Hippocampal formation (tissue), 2 donors: ENCODE measurements at regions not wholly inside any gene's neighbourhood (a gene's known extent, or its start where the extent isn't known, plus 50 kb on each side); places are given as distances from the start of the nearest gene placed in this dataset.

Source experiments
- DNase-seq, 2 donors: peaks; one replicate each; lab custom pipeline; 2025; lab: John Stamatoyannopoulos, UW

DNA sequence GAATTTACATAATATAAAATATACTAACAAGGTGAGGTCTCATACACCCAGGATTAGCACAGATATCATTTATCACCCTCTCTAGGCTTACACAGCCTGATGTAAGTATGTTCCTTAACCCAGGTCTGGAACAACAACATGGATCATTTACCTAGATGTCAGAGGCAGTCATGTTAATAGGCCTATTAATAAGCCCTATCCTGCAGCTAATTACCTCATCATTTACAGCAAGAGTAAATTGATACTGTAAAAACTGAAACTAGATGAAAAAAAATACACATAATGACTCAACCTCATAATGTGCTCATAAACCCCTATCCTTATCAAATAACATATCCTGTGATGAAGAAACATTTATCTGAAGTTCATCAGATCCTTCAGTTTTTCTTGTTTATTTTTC, 334.3 kb upstream of the MANEA start:
- DNase-seq = no peak

DNA sequence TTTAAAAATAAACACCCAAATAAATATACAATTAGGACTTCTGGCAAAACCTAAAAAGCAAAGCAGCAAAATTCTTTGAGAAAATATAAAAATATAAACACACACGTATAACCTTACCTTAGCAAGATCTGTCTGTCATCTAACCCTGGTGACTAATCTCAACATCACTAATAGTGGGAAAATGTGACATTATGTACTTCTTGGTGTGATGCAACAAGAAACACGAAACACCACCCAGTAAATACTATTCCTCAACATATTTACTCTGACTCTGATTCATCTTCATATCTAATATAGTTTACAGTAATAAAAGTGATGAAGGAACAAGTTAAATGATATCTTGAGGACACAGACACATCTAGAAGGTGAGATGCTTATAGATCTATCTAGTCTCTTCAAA, 332.6 kb upstream of the MANEA start:
- DNase-seq = no peak

DNA sequence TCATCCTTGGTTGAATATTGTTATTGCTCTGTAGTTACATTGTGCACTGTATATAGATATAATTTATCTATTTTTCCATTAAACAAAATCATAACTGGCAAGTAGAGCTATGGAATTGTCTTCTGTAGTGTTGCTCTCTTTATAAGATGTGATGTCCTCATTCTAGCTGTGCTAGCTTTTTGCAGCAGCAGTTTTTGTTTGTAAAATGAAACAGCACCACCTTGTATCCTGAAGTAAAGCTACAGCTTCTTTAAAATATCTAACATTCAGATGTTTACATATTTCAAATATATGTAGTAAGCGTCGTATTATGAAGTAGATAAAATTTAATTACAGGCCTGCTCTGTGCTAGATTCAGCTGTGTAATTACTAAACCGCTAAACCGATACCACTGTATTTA, 328.8 kb upstream of the MANEA start:
- DNase-seq = no peak

DNA sequence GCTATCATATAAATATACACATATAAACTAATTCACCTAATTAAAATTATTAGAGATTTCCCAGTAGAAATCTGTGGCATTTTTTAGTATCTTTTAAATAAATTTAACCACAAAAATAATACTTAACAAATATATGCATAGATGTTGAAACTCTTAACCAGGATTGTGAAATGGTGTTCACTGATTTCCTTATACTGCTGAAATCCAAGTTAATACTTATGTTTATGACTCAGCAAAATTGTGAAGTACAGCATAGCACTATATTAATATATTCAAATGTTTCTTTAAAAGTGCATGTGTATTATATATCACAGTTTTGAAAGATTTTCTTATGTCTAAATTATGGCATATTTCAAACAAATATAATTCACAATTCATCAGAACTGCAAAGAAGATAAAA, 328.2 kb upstream of the MANEA start:
- DNase-seq = no peak

DNA sequence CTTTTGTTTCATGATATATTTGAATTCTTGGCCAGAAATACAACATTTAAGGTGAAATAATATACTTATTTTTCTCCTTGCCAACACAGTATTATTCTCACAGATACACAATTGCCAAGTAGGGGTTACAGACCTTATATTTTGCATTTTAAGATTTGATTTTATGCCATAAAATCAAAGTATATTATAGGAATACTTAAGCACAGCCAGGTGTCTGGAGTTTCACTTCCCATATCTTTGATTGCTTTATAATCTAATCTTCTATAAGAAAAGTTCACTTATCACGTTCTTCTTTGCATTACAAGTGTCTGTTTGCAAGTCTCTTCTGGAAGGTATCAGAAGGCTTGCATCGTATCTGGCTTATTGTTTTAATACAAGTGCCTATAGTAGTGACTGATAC, 327.7 kb upstream of the MANEA start:
- DNase-seq = no peak

DNA sequence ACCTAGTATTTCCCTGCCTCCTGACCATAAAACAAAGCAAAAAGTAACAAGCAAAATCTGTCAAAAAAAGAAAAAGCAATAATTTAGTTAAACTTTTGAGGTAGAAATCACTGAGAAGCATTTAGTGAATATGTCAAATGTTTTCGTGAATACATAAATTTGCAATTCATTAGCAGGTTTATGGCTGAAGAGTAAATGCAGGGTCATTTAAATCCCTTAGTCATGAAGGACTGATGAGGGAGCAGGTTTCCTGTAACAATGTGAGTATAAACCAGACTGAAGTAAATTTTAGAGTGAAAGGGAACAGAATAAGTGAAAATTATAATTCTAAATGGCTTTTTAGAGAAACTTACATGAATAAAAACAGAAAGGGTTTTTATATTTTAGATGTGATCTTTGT, 313.5 kb upstream of the MANEA start:
- DNase-seq = no peak

DNA sequence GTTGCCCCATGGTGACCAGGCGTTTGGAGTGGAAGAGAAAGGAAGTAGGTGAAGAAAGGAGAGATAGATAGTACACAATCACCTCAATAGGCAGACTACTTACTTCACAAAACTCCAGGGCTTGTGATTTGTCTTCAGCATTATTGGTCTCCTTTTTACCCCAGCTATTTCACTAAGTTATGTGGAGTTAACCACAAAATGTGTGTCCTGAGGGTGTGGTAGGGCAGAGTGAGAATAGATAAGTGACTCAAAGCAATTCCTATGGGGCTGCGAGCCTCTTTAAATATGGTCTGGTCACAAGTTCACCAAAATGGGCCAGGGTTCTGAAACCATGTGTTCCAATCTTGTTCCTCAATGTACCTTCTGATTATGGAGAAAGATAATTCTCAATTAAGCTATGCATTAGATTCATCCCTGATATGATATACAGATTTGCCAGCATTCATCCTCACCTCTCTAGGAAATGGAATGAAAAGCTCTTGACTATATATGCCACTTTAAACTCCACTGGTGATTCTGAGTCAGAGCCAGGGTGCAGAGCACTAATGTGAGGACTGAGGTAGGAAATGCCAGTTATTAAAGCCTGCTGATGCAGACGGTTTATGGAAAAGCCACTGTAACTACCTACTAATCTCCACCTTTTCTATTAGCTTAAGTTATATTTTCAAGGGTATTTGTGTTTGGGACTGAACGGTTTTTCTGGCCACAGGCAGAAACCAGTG, 310.6 kb upstream of the MANEA start:
- DNase-seq = no peak

DNA sequence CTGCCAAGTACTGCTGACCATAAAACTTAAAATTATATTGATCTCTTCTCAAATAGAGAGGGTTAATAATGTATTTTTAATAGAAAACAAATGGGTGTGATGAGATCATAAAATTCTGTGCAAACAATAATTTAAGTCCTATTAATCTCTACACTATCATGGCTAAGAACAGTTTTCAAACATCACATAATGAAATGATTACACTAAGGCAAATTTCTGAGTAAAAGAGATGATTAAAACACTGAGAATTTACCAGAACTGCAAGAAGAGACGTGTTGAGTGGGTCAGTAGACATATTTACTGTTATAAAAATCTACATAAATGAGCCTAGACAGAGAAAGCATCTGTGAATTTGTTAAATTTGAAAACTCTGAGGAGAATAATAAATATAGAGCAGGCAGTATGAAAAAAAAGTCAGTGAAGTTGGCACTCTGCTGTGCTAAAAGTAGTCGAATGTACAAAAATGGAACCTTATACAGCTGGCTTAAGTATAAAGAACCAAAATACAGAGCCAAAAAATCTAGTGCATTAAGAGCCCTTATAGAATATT, 302.6 kb upstream of the MANEA start:
- no peak for DNase-seq

DNA sequence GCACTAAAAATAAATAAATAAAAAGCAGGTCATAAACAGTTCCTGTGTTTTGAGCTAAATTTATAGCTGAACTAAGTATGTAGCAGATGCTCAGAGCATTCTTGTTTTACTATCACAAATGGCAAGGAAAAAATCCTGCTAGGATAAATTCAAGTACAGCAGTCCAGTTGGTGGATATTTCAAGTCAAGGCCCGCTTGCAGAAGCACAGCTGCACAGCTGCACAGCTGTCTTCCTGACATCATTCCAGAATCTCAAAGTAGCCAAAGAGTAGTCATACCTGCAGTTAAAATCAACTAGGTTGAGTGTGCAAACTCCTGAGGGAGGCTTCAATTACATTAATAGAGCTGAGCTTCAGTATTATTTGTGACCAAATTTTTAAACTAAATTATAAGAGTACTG, 297.7 kb upstream of the MANEA start:
- no peak for DNase-seq

DNA sequence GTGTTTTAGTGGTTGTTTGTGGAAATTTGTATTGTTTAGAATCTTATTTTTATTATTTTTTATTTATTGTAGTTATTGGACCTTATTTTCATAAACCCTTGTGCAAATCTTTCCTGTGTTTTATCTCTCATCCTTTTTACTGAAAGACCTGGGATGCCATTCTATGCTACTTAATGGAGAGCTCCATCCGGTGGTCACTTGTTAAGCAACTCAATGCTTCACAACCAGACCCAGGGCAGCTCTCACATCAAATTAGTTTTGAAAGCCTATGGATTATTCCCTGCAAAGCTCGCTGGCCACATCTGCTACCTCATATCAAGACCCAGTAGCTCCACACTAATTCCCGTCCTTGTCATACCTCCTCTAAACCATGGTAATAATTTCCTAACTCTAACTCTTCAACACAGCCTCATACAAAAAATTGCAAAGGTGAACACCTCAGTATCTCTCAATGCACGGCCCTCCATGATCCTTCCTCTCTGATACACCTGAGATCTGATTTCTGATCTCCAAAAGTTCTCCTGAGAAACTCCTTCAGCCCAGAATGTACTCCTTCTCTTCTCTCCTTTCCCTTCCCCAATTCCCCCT, 296.6 kb upstream of the MANEA start:
- peak in 1 of 2 donors; percentile 34 for DNase-seq

DNA sequence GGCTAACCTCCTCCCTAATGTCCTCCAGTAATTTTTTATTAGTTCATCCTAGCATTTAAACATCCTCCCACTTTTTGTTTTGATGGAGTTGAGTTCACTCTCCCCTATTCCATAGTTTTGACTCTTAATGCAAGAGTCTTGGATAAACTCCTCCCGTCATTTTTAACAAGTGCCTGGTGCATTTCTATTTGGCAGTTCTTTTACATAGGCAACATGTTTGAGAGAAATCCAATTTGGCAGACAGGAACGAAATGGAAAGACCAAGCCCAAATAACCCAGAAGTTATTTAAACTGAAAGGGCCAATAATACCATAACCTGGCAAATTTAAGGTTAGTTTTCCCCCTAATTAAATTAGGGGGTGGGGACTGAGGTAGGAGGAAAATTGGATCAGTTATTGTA, 291.5 kb upstream of the MANEA start:
- no peak for DNase-seq

DNA sequence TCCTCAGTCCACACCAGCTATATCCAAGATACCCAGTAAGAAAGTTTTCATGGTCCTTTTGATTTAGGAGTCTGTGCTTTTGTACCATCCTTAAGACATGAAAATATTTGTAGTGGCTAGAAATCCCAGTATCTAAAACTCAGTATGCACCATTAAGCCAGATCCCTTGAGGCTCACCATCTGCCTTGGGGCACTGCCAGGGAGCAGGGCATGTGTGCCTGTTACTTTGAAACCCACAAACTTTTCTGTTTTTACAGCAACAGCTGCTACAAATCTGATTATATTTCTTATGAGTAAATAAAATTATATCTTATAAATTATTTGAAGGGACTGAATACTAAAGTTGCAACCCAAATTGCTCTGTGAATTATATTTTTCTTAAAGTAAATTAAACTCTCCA, 290.5 kb upstream of the MANEA start:
- DNase-seq = no peak

DNA sequence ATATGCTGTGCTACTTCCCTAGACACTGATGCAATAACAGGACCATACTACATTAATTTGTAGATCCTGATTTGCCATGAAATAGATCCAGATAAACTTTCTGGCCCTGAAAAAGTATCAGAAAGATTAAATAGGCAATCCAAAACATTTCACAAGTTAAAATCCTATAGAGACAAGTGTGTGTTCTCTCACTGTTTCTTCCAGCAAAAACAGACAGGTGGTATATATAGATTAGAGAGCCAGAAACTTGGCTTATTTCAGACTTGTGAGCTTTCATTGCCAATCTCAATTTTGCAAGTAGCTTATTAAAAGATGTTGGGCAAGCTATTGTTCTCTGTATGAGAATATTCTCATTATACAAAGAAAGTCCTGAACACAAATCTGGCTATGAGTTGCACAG, 289.1 kb upstream of the MANEA start:
- DNase-seq = no peak

DNA sequence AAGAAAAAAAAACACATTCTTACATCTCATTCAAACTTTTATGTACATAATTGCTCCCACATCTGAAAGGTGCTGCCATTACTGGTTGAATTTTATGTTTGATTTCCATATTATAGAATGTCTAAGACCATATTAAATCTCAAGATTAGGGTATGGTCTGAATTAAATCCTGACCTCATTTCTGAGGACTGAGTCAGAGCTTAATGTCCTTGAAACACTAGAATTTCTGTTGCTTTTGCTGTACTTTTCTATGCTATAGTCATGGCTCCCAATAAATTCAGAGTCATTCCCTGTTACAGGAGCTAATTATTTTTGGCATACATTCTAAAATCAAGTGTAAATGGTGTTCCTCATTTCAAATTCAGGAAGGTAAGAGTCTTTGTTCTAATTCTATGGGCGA, 285.3 kb upstream of the MANEA start:
- DNase-seq = no peak

DNA sequence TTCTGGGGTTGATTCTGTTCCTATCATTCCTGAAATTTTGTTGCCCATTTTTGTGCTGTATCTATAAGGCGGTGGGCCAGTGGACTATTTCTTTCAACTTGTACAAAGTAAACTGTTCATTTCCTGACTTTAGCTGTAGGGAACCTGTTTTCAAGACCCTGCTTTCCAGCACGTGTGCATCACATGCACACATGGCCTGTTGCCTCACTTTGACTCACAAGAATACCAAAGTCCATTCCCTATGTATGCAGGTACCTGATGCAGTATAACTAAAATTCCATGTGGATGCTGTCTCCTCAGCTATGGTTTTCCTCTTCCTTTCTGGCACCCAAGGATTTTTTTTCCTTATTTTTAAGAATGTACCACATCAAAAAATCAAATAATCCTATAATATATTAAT, 284.1 kb upstream of the MANEA start:
- no peak for DNase-seq

DNA sequence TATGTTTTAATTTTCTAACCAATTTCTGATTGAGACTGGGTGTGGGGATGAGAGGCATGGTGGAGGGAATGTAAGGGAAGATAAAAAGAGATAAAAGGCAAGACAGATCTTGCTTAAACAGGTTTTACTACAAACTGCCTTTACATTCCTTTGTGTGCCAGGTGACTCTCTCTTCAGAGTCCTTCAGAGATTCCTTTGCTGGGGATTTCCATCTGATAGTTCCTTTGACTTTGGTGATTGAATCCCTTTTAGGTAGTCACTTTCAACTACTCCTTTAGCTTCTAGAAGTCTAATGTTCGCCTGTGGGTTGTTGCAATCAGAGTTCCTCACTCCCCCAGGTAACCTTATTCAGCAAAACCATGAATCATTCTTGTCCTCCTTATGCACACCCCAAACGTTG, 283.3 kb upstream of the MANEA start:
- no peak for DNase-seq

DNA sequence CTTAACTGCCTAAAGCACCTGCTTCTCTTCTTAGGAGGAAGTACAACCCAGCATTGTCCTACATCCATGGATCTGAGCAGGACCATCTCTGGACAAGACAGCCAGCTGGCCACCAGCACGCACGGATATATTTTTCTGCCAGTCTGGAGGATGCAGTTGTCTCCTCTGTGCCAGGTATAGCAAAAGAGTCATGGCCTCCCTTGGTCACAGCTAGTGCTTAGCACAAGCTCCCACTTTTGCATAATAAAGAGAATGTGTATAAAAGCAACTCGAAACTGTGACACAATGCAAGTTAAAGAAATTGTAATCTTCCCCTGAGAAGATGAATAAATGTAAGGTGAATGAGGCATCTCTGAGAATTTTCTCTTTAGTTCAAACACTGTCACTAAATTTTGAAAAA, 267.8 kb upstream of the MANEA start:
- DNase-seq = no peak

DNA sequence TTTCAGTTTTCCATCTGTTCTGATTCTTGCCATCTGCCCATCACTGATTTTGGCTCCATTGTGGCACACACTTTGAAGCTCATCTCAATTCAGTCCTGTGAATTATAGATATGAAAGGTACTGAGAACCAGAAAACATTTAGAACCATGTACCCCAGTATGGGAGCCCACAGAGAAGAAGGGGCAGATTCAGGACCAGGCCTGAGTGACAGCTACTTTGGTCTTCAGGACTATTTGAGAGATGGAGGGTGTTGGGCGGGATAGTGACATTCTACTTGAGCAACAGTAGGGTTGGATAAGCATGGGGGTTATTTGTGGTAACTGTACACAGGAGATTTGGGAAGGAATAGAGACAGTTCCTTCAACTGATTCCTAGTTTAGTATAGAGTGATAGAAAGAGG, 259.2 kb upstream of the MANEA start:
- DNase-seq = no peak

DNA sequence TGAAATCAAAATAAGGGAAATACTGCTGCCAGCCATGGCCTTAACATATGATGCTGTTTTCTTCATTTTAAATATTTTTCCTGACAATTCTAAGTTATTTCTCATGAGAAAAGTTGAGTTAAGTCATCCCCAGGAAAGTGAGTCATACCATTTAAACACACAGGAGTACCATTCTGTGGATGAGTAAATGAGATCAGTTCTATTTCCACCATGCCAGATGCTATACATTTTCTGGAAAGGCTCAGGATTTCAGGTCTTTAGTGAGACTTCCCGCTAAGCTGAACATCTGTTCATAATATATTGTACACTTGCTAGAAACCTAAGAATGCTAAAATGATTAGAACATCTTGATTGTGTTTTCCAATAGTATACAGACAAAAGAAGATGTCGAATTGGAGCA, 256.2 kb upstream of the MANEA start:
- peak in 1 of 2 donors; percentile 1 for DNase-seq

DNA sequence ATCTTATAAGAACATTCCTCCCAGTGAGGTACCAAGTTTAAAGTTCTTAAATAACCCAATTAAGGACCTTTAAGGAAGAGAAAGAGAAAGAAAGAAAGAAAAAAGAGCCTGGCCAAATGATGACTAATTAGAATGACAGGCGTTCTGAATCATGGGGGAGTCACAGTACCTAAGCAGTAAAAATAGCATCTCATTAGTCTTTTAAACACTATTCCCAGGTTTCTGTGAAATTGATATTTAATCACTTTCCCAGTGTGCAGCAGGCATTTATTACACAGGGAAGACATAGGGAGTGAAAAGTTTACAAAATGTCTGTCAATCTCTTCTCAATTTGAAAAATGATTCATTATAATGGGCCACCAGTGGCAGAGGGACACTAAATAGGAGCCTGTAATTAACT, 251.4 kb upstream of the MANEA start:
- no peak for DNase-seq

DNA sequence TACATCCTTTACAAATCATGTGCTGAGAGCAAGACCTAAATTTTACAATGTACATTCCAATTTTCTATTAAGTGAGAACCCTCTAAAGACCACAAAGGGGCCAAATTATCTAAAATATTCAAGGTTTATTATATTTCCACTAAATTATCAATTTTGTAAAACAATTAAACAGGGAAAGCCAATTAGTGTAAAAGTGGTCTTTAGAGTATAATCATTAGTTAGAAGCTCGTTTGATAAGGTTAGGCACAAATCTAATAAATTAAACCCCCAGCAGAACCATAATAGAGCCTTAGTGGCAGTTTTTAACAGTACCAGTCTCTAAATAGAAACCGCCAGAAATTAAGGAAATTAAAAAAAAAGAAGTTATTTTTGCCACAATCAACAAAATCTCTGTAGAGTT, 249.1 kb upstream of the MANEA start:
- no peak for DNase-seq

DNA sequence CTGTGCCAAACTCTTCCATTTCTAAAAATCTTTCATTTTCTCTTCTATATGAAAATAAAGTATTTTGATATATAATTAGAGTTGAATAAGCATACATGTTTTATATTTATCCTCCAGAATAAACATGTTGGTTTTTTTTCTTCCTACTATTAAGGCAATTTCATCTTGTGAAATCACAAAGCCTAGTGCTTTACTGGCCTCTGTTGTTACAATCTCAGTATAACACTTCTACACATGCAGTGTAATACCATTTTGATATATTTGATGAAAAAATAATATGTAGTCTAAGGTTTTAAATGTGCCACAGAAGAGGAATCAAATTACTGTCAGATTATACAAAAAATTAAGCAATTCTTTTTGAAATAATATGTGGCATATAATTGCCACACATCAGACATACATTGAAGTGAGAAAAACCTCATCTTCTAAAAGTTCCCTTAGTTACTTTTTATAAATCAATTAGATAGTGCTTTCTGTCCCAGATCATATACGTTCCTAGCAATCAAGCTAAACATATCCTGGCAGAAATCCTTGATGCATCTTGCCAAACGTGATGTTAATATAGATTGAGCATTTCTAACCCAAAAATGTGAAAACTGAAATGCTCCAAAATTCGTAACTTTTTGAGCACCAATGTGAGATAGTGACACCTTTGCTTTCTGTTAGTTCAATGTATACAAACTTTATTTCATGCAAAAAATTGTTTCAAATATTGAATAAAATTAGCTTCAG, 225.1 kb upstream of the MANEA start:
- no peak for DNase-seq

DNA sequence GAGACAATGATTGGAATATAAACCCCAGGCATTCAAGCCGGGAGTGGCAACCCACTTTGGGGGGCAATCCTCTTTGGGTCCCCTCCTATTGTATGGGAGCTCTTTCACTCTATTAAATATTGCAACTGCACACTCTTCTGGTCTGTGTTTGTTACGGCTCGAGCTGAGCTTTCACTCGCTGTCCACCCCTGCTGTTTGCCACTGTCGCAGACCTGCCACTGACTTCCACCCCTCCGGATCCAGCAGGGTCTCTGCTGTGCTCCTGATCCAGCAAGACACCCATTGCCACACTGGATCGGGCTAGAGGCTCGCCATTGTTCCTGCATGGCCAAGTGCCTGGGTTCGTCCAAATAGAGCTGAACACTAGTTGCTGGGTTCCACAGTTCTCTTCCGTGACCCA, 222.8 kb upstream of the MANEA start:
- no peak for DNase-seq
